OCI-LY1 (cell line): ENCODE measurements at regions not wholly inside any gene's neighbourhood (a gene's known extent, or its start where the extent isn't known, plus 50 kb on each side); places are given as distances from the start of the nearest gene placed in this dataset.
"Not testable (repeated sequence)": the region's sequence is repeated elsewhere in the genome, so short reads cannot be mapped to it uniquely, and the experiment has no call there.

Experiments
- H2AFZ ChIP-seq: fragments of 200-600 bp; sonication (generic), shearing (Covaris generic); 2 replicates; pipeline ENCODE4 v1.6.0; 2014; ENCODE audit warnings: antibody characterized with exemption, mild to moderate bottlenecking, low read length
- H3F3A ChIP-seq: fragments of 200-600 bp; sonication (generic), shearing (Covaris generic); 2 replicates; pipeline ENCODE4 v1.6.0; 2014; ENCODE audit warnings: mild to moderate bottlenecking, antibody characterized with exemption, low read length, moderate library complexity; ENCODE audit not compliant: insufficient read depth
- H3K27ac ChIP-seq: fragments of 200-600 bp; sonication (generic); 2 replicates; pipeline ENCODE4 v1.5.1; 2014; ENCODE audit warnings: low read length, mixed run types, mild to moderate bottlenecking, low read depth; ENCODE audit not compliant: poor library complexity, severe bottlenecking
- H3K27me3 ChIP-seq: fragments of 200-600 bp; sonication (generic); 2 replicates; pipeline ENCODE4 v1.6.0; 2014; ENCODE audit warnings: antibody characterized with exemption, mild to moderate bottlenecking, low read length, moderate library complexity; ENCODE audit not compliant: insufficient read depth
- H3K36me3 ChIP-seq: fragments of 200-600 bp; sonication (generic); 2 replicates; pipeline ENCODE4 v1.6.1; 2014; ENCODE audit warnings: mild to moderate bottlenecking, antibody characterized with exemption, low read length, moderate library complexity, mixed read lengths; ENCODE audit not compliant: insufficient read depth
- H3K4me1 ChIP-seq: fragments of 200-600 bp; sonication (generic); 2 replicates; pipeline ENCODE4 v1.5.1; 2014; ENCODE audit warnings: mild to moderate bottlenecking, low read length, moderate library complexity; ENCODE audit not compliant: insufficient read depth, severe bottlenecking
- H3K4me2 ChIP-seq: fragments of 200-600 bp; sonication (generic), shearing (Covaris generic); 2 replicates; pipeline ENCODE4 v1.6.1; 2014; ENCODE audit warnings: low read length
- H3K4me3 ChIP-seq: fragments of 200-600 bp; sonication (generic); 2 replicates; pipeline ENCODE4 v1.5.1; 2014; ENCODE audit warnings: low read length, low read depth, mild to moderate bottlenecking, mixed read lengths; ENCODE audit not compliant: poor library complexity, severe bottlenecking
- H3K79me2 ChIP-seq: fragments of 200-600 bp; shearing (Covaris generic); 2 replicates; pipeline ENCODE4 v1.6.1; 2016; ENCODE audit warnings: mixed run types, low read length, mixed read lengths; ENCODE audit not compliant: insufficient read depth
- H3K9ac ChIP-seq: fragments of 200-600 bp; sonication (generic), shearing (Covaris generic); 2 replicates; pipeline ENCODE4 v1.6.1; 2014; ENCODE audit warnings: mild to moderate bottlenecking, low read length, mixed read lengths
- H3K9me2 ChIP-seq: fragments of 200-600 bp; sonication (generic), shearing (Covaris generic); 2 replicates; pipeline ENCODE4 v1.6.1; 2014; ENCODE audit warnings: low read depth, mild to moderate bottlenecking, low read length, mixed read lengths
- H3K9me3 ChIP-seq: fragments of 200-600 bp; shearing (Covaris generic); 2 replicates; pipeline ENCODE4 v1.6.1; 2014; ENCODE audit warnings: low read length, mixed read lengths
- H4K20me1 ChIP-seq: fragments of 200-600 bp; sonication (generic), shearing (Covaris generic); 2 replicates; pipeline ENCODE4 v1.6.0; 2016; ENCODE audit warnings: mild to moderate bottlenecking, low read length; ENCODE audit not compliant: insufficient read depth
- EZH2 ChIP-seq: fragments of 200-600 bp; sonication (generic), shearing (Covaris generic); IDR thresholded peaks from 2 replicates; pipeline ENCODE4 v1.8.0; 2017; ENCODE audit warnings: borderline replicate concordance, mixed run types, mild to moderate bottlenecking, antibody characterized with exemption, low read length, moderate library complexity, mixed read lengths
- TF ChIP-seq, protein P1 (sequence below): fragments of 200-600 bp; sonication (generic), shearing (Covaris generic); IDR thresholded peaks from 2 replicates; pipeline ENCODE4 v1.5.1; 2017; ENCODE audit warnings: mild to moderate bottlenecking, antibody characterized with exemption, low read length, moderate library complexity, mixed read lengths

DNA sequence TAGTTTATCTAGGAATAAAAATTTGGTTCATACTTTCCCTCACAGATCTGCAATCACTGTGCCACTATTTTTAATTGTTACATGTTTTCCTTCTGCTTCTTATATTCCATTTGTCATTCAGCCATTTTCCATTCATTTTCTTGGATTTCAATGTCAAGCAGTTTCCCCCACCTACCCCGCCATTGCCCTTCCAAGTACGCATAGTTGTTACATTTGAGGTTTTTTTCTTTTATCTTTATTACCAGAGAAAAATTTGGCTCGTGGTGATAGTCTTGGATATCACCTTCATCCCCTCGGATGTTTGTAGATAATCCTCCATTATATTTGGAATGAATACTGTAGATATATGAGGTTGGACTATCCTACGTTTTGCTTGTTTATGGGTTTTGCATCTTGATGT is 159.7 kb downstream of the CRPPA start:
- no peak for TF ChIP-seq EZH2
- TF ChIP-seq, protein P1, sequence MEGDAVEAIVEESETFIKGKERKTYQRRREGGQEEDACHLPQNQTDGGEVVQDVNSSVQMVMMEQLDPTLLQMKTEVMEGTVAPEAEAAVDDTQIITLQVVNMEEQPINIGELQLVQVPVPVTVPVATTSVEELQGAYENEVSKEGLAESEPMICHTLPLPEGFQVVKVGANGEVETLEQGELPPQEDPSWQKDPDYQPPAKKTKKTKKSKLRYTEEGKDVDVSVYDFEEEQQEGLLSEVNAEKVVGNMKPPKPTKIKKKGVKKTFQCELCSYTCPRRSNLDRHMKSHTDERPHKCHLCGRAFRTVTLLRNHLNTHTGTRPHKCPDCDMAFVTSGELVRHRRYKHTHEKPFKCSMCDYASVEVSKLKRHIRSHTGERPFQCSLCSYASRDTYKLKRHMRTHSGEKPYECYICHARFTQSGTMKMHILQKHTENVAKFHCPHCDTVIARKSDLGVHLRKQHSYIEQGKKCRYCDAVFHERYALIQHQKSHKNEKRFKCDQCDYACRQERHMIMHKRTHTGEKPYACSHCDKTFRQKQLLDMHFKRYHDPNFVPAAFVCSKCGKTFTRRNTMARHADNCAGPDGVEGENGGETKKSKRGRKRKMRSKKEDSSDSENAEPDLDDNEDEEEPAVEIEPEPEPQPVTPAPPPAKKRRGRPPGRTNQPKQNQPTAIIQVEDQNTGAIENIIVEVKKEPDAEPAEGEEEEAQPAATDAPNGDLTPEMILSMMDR: no peak
- Histone ChIP-seq H3K9me3 (no peaks in the 10 kb centered on the region), H3K79me2 (no peaks in the 10 kb centered on the region), H3K36me3 (no peaks in the 10 kb centered on the region), H3K4me1 (no peaks in the 10 kb centered on the region), H3K4me2 (no peak overlapping the region), H3F3A (no peaks in the 10 kb centered on the region), H2AFZ (no peak overlapping the region), H3K9me2 (no peaks in the 10 kb centered on the region), H3K27ac (no peak overlapping the region), H4K20me1 (no peaks in the 10 kb centered on the region), H3K27me3 (no peaks in the 10 kb centered on the region), H3K4me3 (no peak overlapping the region), H3K9ac (no peak overlapping the region)

DNA sequence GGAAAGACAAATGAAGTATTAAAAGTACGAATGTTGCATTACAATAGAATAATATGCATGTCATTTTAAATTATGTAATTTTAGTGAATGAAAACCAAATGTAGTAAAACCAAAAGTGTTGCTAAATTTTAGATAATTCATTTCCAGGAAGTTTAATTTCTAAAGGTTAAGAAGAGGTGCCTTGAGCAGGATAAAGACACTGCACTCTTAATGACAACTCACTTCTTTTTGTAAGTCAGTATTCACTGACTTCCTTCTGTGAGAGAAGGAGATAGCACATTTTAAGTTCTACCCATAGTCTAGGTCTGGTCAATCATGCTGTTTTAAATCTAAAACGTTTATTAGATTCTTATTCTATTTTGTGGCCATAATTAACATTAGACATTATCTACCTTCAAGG is 160.2 kb downstream of the CRPPA start:
- TF ChIP-seq, protein P1: no peak
- TF ChIP-seq EZH2: no peak
- no peaks in the 10 kb centered on the region for H3K4me1 ChIP-seq

DNA sequence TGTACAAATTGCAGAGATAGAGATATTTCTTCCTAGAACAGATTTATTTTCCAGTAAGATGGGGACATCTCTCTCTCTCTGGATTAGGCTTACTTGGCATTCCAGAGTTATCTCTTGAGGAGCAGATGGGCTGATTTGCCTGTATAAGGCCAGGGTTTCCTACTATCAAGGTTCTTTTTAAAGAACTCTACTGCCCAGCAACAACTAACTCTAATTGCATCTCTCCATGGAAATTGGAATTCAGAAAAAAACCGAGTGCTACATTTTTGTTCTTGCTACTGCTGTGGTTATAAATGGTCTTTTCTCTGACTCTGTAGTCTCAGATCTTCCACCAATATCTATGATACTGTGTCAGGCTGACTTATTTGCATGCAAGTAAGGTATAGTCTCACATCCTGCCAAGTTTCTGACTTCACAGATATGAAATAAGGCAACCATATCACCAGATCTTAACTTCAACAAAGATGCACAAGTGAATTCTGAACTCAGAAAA is 161.1 kb downstream of the CRPPA start:
- H3K4me2 ChIP-seq: no peak overlapping the region
- no peak overlapping the region for H3K27ac ChIP-seq
- no peaks in the 10 kb centered on the region for H3K4me1 ChIP-seq
- H3K9me3 ChIP-seq: no peaks in the 10 kb centered on the region
- H3K27me3 ChIP-seq: no peaks in the 10 kb centered on the region
- no peaks in the 10 kb centered on the region for H3K9me2 ChIP-seq
- H3F3A ChIP-seq: no peaks in the 10 kb centered on the region
- no peaks in the 10 kb centered on the region for H3K36me3 ChIP-seq
- H3K79me2 ChIP-seq: no peaks in the 10 kb centered on the region
- H3K9ac ChIP-seq: no peak overlapping the region
- no peaks in the 10 kb centered on the region for H4K20me1 ChIP-seq
- no peak overlapping the region for H2AFZ ChIP-seq
- no peak for TF ChIP-seq EZH2
- TF ChIP-seq, protein P1: no peak
- H3K4me3 ChIP-seq: no peak overlapping the region

More for the DNA sequence above, 160.2 kb downstream of the CRPPA start:
- no peak overlapping the region for H3K9ac ChIP-seq
- H3F3A ChIP-seq: no peaks in the 10 kb centered on the region
- H3K27ac ChIP-seq: no peak overlapping the region
- no peaks in the 10 kb centered on the region for H3K9me3 ChIP-seq
- no peaks in the 10 kb centered on the region for H3K36me3 ChIP-seq
- H3K27me3 ChIP-seq: no peaks in the 10 kb centered on the region
- no peaks in the 10 kb centered on the region for H3K9me2 ChIP-seq
- no peak overlapping the region for H3K4me3 ChIP-seq
- H3K79me2 ChIP-seq: no peaks in the 10 kb centered on the region
- no peak overlapping the region for H3K4me2 ChIP-seq
- no peak overlapping the region for H2AFZ ChIP-seq
- H4K20me1 ChIP-seq: no peaks in the 10 kb centered on the region

DNA sequence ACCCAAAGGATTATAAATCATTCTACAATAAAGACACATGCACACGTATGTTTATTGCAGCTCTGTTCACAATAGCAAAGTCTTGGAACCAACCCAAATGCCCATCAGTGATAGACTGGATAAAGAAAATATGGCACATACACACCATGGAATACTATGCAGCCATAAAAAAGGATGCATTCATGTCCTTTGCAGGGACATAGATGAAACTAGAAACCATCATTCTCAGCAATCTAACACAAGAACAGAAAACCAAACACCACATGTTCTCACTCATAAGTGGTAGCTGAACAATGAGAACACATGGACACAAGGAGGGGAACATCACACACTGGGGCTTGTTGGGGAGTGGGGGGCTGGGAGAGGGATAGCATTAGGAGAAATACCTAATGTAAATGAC is 164.9 kb downstream of the CRPPA start:
- not testable (repeated sequence) for H3K9me3 ChIP-seq, H4K20me1 ChIP-seq, H3K27ac ChIP-seq

DNA sequence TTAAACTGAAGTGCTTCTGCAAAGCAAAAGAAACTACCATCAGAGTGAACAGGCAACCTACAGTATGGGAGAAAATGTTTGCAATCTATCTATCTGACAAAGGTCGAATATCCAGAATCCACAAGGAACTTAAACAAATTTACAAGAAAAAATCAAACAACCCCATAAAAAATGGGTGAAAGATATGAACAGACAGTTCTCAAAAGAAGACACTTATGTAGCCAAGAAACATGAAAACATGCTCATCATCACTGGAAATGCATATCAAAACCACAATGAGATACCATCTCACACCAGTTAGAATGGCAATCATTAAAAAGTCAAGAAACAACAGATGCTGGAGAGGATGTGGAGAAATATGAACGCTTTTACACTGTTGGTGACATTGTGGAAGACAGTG is 165.4 kb downstream of the CRPPA start:
- not testable (repeated sequence) for H3K27me3 ChIP-seq, H3K27ac ChIP-seq, H3K9ac ChIP-seq, H3K79me2 ChIP-seq, H3K4me2 ChIP-seq, H2AFZ ChIP-seq, H4K20me1 ChIP-seq, H3K9me3 ChIP-seq, H3K9me2 ChIP-seq, H3K4me1 ChIP-seq, H3F3A ChIP-seq, H3K4me3 ChIP-seq, H3K36me3 ChIP-seq

More for the DNA sequence above, 164.9 kb downstream of the CRPPA start:
- not testable (repeated sequence) for H3F3A ChIP-seq, H3K27me3 ChIP-seq, H3K4me1 ChIP-seq, H3K4me3 ChIP-seq, H2AFZ ChIP-seq, H3K79me2 ChIP-seq, H3K4me2 ChIP-seq, H3K9ac ChIP-seq, H3K36me3 ChIP-seq, H3K9me2 ChIP-seq
